GM12892 (cell line): ENCODE measurements at regions not wholly inside any gene's neighbourhood (a gene's known extent, or its start where the extent isn't known, plus 50 kb on each side); places are given as distances from the start of the nearest gene placed in this dataset.

Experiments
- POLR2A ChIP-seq: IDR thresholded peaks from 2 replicates; pipeline ENCODE4 v1.6.1; 2011; ENCODE audit warnings: low read depth, low read length, control low read depth
- POLR2AphosphoS5 ChIP-seq: IDR thresholded peaks from 2 replicates; pipeline ENCODE4 v1.6.1; 2011; ENCODE audit warnings: low read depth, low read length, control low read depth
- TAF1 ChIP-seq: IDR thresholded peaks from 2 replicates; pipeline ENCODE4 v1.6.1; 2011; ENCODE audit warnings: low read depth, mild to moderate bottlenecking, control low read depth, low read length, borderline replicate concordance

DNA sequence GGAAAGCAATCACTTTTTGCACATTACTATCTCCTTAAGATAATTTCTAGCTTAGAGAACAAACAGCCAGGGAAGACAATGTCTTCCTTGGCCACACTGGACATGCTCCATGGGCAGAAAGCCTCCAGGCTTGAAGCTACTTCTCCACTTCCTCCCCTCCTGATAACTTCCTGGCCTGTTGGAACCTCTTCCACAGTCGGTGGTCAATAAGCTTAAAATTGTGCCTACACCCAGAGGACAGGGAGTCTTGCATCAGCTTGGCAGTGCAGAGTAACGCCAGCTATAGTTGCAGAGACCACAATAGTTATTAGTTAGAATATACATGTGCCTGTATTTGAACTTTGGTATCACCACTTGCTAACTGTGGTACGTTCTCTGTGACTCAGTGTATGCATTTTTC, 58.1 kb upstream of the ABCA1 start:
- TF ChIP-seq POLR2A (no peak), POLR2AphosphoS5 (no peak), TAF1 (no peak)
